ENCODE measurements at regions not wholly inside any gene's neighbourhood (a gene's known extent, or its start where the extent isn't known, plus 50 kb on each side); places are given as distances from the start of the nearest gene placed in this dataset.
"Not testable (repeated sequence)": the region's sequence is repeated elsewhere in the genome, so short reads cannot be mapped to it uniquely, and the experiment has no call there.

DNA sequence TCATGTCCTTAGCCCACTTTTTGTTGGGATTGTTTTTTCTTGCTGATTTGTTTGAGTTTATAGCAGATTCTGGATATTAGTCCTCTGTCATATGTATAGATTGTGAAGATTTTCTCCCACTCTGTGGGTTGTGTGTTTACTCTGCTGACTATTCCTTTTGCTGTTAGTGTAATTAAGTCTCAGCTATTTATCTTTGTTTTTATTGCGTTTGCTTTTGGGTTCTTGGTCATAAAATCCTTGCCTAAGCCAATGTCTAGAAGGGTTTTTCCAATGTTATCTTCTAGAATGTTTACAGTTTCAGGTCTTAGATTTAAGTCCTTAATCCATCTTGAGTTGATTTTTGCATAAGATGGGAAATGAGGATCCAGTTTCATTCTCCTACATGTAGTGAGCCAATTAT is 351.2 kb upstream of the PIK3R1 start:
- DNase-seq: not testable (repeated sequence)

DNA sequence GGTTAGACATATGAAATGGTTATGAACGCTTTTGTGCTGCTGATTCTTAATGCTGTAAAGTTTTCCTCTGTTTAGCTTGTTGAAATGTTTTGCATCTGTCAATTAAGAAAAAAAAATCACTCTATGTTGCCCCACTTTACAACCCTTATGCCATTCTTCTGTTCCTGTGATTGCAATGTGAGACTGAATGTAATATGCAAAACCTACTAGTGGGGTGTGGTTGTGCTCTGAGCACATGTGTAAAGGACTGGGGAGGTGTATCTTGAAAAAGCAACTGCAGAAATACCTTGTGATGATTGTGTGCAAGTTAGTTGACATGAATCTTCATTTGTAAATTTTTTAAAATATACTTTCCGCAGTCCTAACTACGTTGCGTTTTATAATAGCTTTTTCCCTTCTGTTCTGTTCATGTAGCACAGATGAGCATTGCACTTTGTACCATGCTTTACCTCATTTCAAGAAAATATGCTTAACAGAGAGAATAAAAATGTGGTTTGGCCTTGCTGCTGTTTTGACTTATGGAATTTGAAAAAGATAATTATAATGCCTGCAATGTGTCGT is 357.0 kb upstream of the PIK3R1 start:
- no peak for DNase-seq

DNA sequence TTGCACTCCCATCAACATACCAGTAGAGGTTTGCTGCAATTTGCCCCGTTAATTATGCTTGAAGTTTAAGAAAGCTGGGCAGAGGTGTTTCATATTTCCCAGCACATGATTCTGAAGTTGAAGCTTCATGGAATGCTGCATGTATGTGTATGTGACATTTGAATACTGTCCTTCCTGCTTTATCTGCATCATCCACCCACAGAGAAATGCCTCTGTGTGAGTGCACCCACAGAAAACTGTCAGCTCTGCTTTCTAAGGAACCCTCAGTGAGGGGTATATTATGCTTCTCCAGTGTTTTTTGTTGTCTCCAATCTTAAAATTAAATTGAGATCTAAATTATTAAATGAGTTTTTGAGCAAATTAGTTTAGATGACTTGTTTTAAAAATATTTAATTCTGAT is 358.1 kb upstream of the PIK3R1 start:
- no peak for DNase-seq

DNA sequence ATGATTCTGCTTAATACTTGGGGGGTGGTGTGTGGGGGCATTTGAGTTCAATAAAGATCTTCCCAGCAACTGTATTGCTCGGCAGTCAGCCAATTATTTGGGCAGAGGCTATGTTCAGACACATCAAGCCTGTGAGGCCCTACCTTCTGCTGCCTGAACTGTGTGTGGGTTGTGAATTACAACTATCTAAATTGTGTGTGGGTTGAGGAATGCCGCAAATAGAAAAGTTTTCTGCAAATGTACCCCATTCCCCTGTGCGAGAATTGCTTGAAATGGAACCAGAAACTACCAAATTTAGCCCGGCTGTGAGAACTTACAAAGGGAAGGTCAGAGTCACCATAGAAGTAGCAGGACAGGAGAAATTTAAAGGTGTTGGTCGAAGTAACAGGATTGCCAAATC is 360.0 kb upstream of the PIK3R1 start:
- no peak for DNase-seq

DNA sequence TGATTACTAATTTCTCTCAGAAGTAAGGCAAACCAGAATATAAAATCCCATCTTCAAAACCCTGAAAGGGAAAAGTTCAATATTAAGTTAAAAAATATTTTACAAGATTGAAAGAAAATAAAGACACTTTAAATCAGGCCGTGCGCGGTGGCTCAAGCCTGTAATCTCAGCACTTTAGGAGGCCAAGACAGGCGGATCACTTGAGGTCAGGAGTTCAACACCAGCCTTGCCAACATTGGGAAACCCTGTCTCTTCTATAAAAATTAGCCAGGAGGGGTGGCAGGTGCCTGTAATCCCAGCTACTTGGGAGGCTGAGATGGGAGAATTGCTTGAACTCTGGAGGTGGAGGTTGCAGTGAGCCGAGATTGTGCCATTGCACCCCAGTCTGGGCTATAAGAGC is 364.6 kb upstream of the PIK3R1 start:
- not testable (repeated sequence) for DNase-seq

DNA sequence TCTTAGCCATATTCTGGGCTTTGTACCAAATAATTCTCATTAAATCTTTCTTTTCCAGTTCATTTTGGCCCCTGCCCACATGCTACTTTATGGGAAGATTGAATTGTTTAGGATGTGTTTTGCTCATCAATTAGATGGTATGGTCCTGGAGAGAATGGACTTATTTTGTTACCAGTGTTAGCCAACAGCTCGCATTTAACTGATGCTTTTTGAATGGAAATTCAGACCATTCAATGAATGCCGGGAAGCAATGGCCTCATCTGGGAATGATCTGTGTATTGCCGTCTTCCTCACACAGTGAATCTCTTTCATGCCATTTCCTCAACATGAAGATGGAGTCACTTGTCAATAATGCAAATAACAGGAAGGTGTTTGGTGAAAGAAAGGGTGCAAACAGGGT is 370.6 kb upstream of the PIK3R1 start:
- DNase-seq: no peak

DNA sequence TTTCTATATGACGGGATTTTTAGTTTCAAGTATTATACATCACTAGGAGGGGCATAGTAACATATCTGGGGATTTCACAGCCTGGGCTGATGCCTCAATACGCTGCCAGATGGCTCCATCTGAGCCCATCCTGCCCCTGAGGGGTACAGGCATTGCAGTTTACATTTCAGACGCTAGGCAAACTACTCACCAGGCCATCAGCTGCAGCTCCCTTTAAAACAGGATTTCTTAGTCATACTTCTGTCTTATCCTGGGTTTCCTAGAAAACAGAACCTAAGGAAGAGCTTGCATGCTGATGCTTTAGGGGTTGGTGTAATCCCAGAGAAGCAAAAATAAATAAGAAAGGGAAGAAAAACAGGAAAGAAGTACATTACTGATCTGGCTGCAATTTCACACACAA is 372.8 kb upstream of the PIK3R1 start:
- DNase-seq: no peak

DNA sequence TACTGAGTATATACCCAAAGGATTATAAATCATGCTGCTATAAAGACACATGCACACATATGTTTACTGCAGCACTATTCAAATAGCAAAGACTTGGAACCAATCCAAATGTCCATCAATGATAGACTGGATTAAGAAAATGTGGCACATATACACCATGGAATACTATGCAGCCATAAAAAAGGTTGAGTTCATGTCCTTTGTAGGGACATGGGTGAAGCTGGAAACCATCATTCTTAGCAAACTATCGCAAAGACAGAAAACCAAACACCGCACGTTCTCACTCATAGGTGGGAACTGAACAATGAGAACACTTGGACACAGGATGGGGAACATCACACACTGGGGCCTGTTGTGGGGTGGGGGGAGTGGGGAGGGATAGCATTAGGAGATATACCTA is 378.3 kb upstream of the PIK3R1 start:
- DNase-seq: not testable (repeated sequence)

DNA sequence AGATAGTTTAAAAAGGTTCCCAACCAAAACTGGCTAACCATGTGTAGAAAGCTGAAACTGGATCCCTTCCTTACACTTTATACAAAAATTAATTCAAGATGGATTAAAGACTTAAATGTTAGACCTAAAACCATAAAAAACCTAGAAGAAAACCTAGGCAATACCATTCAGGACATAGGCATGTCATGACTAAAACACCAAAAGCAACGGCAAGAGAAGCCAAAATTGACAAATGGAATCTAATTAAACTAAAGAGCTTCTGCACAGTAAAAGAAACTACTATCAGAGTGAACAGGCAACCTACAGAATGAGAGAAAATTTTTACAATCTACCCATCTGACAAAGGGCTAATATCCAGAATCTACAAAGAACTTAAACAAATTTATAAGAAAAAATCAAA is 379.1 kb upstream of the PIK3R1 start:
- not testable (repeated sequence) for DNase-seq

DNA sequence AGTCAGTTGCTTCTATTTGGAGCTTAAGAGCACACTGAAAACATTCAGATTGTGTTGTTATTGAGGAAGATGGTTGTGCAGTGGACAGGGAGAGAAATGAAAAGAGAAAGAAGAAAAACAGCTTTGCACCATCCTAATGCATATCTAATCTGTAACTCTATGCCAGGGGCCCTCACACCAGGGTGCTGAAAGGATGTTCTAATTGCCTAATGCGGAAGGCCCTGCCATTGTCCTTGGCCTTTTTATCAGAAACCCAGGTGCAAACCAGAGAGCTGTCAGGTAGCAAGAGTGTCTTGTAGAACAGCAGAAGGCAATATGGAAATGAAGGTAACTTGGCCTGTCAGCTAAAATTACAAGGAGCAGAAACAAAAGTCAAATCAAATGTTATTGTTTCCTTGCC is 384.5 kb upstream of the PIK3R1 start:
- no peak for DNase-seq

DNA sequence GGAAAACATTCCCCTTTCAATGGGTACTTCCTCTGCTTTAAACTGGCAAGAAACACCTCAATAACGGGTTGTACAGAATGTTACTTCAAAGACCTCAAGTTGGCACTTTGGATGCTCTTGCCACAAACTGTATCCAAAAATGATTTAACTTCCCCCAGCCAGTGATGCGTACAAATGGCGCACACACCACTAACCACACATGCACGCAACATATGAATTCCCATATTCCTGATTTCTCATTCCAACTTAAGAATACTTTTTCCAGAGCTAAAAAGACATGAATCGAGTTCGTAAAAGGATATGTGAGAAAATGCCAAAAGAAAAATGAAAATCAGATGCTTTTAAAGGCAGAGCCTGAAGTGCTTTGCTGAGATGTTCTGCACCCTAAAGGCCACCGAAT is 388.0 kb upstream of the PIK3R1 start:
- no peak for DNase-seq

DNA sequence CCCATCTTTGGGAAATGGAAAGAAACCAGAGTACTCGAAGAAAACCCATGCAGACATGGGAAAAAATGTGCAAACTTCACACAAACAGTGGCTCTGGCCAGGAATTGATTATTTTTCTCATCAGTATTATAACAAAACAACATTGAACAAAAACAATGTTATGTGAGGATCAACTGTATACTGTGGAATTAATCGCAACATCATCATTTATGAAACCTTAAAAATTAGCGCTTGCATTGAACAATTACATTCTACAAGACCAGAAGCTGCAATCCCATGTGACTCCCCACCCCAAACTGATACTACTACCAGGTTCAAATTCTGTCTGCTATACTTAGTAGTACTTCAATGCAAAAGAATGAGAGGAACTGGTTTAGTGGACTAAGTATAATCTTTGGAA is 390.7 kb upstream of the PIK3R1 start:
- no peak for DNase-seq

DNA sequence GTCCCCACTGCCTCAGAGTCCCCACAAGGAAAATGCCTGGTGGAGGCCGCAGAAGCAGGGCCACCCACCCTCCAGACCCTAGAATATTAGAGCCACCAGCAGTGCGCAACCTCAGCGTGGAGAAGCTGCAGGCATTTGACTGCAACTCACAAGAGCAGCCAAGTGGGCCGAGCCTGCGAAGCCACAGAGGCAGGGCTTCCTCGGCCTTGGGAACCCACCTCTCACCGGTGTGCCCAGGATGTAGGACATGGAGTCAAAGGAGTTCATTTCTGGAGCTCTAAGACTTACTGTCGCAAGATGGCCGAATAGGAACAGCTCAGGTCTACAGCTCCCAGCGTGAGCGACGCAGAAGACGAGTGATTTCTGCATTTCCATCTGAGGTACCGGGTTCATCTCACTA is 397.9 kb upstream of the PIK3R1 start:
- DNase-seq: no peak

DNA sequence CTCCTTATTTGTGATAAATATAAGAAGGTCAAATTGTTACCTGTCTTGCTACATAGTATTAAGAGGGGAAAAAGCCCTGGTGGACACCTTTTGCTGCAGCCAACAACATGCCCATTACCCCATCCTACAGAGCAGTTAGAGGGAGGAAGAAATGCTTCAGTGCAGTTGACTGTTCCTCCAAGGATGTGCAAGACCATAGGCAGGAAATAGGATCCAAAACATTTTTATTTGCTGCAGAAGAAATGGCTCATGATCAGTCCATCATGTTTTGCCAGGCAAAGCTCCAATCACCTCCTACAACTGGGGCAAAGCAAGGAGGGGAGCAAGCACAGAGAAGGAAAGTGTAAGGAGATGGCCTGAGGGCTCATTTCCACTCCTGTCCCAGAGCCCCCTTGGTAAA is 399.1 kb upstream of the PIK3R1 start:
- DNase-seq: no peak

DNA sequence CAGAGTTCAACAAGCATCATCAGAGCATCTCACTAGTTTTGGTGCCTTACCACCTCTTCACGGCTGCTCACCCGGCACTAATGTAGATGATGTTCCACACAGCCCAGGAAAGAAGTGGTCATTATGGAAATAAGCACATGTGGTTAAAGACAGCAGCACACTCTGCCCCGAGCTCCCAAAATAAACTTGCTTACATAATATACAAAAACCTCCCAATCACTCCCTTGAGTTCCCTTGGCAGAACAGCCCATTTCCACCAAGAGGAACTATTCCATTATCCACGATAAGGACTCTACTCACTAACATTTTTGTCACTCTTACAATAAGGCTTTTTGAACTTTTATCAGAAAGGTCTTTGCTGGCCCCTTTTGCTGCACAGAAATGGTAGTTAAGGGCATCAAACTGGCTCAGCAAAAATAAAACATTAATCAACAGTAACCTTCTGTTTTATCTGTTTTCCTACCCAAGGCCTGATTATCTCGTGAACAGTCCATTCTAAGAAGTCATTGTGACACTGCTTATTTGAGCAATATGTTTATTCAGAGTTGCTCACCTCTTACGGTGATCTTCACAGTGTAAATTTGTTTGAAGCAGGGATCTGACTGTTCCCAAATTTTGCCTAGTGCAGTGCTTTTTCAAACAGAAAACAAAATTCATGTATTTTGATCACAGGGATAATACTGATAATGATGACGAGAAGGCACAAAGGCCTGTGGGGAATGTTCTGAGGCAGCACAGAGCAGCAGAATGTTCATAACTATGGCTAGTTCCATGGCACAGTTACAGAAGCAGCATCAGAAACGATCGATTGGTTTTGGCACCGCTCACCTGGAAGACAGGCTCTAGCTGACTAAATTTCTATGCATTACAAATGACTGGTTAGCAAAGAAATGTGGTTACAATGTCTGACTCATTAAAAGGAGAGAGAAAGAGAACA is 399.8 kb upstream of the PIK3R1 start:
- no peak for DNase-seq

DNA sequence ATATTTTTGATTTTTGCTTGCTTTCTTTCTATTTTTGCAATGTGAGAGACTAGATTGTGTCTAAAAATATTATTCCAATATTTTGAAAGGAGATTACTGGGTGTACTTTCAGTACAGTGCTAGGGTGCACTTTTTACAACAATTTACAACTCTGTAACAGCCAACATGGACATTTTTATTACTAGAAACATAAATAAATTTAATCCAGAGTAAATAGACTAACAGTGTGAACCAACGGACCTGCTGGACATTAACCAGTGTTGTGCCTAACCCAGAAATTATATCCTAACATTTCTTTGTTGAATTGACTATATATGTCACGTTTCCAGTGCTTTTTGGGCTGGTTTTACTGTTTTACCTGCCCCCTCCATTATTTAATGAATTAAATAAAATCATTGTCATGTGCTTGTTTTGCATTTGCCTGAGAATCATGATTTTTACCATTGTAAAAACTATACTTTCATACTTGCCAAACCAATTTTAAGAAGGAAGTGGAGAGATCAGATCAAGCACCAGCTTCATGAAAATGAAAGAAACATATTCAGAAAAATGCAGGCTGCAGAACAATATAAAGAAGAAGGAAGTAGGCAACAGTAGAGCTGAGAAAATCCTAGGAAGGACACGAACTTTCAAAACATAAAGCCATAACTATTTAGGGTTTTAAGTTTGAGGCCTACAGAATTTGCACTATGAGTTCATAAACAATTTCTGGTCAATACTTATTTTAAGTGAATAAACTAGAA is 400.8 kb upstream of the PIK3R1 start:
- DNase-seq: no peak

DNA sequence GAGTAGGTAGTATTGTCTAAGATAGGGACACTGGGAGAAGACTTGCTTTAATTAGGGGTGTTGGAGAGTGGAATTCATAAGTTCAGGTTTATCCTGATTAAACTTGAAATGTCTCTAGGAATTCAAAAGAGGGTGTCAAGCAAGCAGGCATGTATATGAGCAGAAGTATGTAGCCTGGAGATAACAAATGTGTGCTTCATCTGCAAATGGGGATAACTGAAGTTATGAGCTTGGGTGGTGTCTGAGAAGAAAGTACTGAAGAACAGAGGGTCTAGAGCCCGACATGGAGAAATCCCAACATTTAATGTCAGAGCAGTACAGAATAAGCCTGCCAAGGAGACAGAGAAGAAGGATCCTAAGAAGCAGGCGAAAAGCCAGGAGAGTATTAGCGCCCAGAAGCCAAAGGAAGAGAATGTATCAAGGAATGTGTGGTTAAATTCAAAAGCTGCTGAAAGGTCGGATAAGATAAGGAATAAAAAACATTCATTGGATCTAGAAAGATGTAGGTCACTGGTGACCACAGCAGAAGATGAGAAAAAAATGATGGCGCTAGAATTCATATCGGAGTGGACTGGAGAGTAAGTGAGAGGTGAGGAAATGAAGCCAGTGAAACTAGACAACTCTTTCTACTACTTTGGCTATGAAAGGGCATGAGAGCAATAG is 401.5 kb upstream of the PIK3R1 start:
- no peak for DNase-seq

DNA sequence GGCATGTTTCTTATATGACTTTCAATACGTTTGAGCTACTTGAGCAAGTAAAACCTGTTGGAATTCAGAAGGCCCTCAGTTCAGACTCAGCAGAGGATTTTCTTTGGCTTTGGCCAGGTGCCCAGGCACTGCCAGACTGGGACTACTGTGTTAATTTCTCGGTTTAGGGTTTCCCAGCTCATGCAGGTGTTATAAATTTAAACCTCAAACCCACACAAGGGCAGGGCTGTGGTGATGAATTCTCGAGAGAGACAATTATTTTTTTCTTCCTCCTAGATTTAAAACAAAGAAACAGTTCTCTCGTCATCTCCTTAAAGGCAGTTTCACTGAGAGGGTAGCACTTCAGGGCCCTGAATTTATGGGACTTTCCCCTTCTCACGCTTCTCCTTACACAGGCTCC is 406.0 kb upstream of the PIK3R1 start:
- DNase-seq: no peak

DNA sequence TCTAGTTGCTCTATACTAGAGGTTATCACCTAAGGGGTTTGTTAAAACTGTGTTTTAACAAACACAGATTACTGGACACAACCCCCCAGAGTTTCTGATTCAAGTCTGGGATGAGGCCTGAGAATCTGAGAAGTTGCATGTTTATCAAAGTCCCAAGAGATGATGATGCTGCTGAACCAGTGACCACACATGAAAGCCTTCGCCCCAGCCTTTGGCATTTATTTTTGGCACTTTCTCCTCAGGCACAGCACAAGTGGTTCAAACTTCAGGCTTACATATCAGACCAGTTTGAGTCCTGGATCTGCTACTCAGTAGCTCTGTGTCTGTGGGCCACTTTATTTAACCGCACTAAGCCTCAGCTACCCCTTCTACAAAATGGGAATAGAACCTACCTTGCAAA is 407.2 kb upstream of the PIK3R1 start:
- DNase-seq: no peak

DNA sequence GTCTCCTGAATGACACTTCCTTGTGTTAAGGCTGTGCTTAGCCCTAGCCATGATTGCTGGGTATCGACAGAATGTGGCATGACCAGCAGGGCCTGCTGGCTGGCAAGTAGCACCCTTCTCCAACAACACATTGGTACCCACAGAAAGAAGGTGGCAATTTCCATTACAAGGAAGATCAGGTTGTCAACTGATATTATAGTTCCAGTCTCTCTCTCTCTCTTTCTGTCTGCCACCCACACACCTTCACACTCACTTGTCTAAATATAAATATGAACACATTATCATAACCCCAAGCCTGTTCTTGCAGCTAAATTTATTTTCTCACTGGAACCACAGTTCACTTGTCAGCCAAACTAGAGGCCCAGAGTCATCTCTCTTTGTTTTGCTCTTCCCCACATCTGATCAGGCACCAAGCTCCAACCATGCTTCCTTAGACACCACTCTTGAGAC is 408.1 kb upstream of the PIK3R1 start:
- DNase-seq: no peak

DNA sequence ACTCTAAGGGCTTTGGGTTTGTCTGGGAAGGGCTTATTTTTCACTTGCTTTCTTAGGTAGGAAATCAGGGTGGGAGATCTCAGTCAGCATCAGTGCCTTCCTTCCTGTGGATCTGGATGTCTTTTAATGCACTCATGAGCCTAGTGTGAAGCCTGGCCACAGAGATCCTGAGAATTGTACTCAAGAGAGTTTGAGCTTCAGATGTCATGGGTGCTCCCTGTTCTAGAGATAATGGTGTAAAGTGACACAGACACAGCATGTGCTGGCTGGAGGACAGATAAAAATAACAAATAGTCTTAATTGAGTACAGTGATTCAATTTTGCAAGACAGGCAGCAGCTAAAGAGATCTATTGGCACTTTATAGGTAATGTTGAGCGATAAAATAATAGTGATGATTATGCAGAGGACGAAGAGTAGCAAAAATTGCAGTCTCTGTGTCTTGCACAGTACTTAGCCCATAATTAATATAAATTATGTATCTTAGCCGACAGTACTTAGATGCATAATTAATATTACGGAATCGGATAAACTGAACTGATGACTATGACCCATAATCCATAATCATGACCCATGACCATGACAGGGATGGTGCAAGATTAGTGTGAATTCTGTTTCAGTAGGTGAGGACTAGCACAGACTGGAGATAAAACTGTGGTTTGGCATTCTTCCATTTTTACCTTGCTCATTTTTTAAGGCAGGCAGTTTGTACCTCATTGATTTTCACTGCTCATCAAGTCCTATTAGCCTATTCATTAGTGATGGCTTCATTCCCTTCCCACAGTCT is 408.7 kb upstream of the PIK3R1 start:
- DNase-seq: no peak

DNA sequence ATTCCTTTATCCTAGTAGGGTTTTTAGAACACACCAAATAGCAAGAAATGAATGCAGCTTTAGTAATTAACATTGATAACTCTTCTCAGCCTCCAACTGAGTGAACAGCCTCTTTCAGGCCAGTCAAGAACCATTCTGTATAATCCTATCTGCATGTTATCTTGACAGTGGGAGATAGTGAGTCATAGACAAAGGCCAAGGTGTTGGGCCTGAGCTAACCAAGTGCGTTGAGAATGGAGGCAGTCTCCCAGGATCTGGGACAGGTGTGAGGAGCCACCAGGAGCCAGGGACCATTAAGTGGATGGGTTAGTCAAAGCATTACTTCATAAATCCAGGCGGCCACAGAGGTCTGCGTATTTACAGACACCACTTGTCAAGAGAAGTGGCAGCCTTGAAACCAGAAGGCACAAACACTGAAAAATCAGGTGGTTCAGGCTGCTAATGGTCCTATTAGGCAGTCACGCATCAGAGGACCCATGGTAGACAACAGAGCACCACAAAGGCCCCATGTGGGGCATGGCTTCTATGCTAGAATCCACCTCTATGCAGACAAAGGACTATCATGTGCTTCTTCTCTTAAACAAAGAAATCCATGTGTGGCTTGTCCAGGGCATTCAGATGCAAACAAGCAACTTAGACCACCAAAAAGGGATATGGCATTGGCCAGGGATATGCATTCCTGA is 409.7 kb upstream of the PIK3R1 start:
- DNase-seq: no peak

Measured in activated CD4-positive, alpha-beta T cell treated with anti-CD3 and anti-CD28 coated beads for 4 hours (primary cell).